ENCODE measurements at regions not wholly inside any gene's neighbourhood (a gene's known extent, or its start where the extent isn't known, plus 50 kb on each side); places are given as distances from the start of the nearest gene placed in this dataset.

- DNase-seq (ENCODE audit: low read depth in 2 of 2) = no peak
These were observed 234.3 kb upstream of the HS3ST5 start for GRCh38 chr6:114577109-114577508.

- no peak for DNase-seq (ENCODE audit: low read depth in 2 of 2)
These were observed 233.5 kb upstream of the HS3ST5 start for GRCh38 chr6:114576330-114576729.

- no peak for DNase-seq (ENCODE audit: low read depth in 2 of 2)
These were observed 226.8 kb upstream of the HS3ST5 start for GRCh38 chr6:114569669-114570068.

- DNase-seq (ENCODE audit: low read depth in 2 of 2) = no peak
These were observed 221.6 kb upstream of the HS3ST5 start for GRCh38 chr6:114564302-114564933.

- no peak for DNase-seq (ENCODE audit: low read depth in 2 of 2)
These were observed 216.6 kb upstream of the HS3ST5 start for GRCh38 chr6:114559419-114559818.

- DNase-seq (ENCODE audit: low read depth in 2 of 2) = no peak
These were observed 215.3 kb upstream of the HS3ST5 start for GRCh38 chr6:114558153-114558552.

- no peak for DNase-seq (ENCODE audit: low read depth in 2 of 2)
These were observed 214.1 kb upstream of the HS3ST5 start for GRCh38 chr6:114556846-114557488.

- no peak for DNase-seq (ENCODE audit: low read depth in 2 of 2)
These were observed 207.5 kb upstream of the HS3ST5 start for GRCh38 chr6:114550316-114550715.

- DNase-seq (ENCODE audit: low read depth in 2 of 2) = no peak
These were observed 200.9 kb upstream of the HS3ST5 start for GRCh38 chr6:114543696-114544095.

GRCh38 chr6:114541794-114542193 is 199.0 kb upstream of the HS3ST5 start:
- no peak for DNase-seq (ENCODE audit: low read depth in 2 of 2)

GRCh38 chr6:114537977-114538376 is 195.2 kb upstream of the HS3ST5 start:
- DNase-seq (ENCODE audit: low read depth in 2 of 2) = no peak

- DNase-seq (ENCODE audit: low read depth in 2 of 2) = no peak
These were observed 192.0 kb upstream of the HS3ST5 start for GRCh38 chr6:114534813-114535212.

- no peak for DNase-seq (ENCODE audit: low read depth in 2 of 2)
These were observed 181.3 kb upstream of the HS3ST5 start for GRCh38 chr6:114524081-114524480.

- DNase-seq (ENCODE audit: low read depth in 2 of 2) = no peak
These were observed 180.7 kb upstream of the HS3ST5 start for GRCh38 chr6:114523508-114523907.

GRCh38 chr6:114521926-114522325 is 179.1 kb upstream of the HS3ST5 start:
- no peak for DNase-seq (ENCODE audit: low read depth in 2 of 2)

- no peak for DNase-seq (ENCODE audit: low read depth in 2 of 2)
These were observed 178.2 kb upstream of the HS3ST5 start for GRCh38 chr6:114520976-114521375.

GRCh38 chr6:114514170-114514569 is 171.3 kb upstream of the HS3ST5 start:
- no peak for DNase-seq (ENCODE audit: low read depth in 2 of 2)

GRCh38 chr6:114471450-114471849 is 128.6 kb upstream of the HS3ST5 start:
- no peak for DNase-seq (ENCODE audit: low read depth in 2 of 2)

- DNase-seq (ENCODE audit: low read depth in 2 of 2) = no peak
These were observed 125.1 kb upstream of the HS3ST5 start for GRCh38 chr6:114467931-114468330.

- DNase-seq (ENCODE audit: low read depth in 2 of 2) = no peak
These were observed 122.7 kb upstream of the HS3ST5 start for GRCh38 chr6:114465511-114465910.

- no peak for DNase-seq (ENCODE audit: low read depth in 2 of 2)
These were observed 111.0 kb upstream of the HS3ST5 start for GRCh38 chr6:114453737-114454276.

- DNase-seq (ENCODE audit: low read depth in 2 of 2) = no peak
These were observed 110.1 kb upstream of the HS3ST5 start for GRCh38 chr6:114452785-114453401.

- no peak for DNase-seq (ENCODE audit: low read depth in 2 of 2)
These were observed 107.8 kb upstream of the HS3ST5 start for GRCh38 chr6:114450631-114451030.
